ENCODE measurements at regions not wholly inside any gene's neighbourhood (a gene's known extent, or its start where the extent isn't known, plus 50 kb on each side); places are given as distances from the start of the nearest gene placed in this dataset.

DNA sequence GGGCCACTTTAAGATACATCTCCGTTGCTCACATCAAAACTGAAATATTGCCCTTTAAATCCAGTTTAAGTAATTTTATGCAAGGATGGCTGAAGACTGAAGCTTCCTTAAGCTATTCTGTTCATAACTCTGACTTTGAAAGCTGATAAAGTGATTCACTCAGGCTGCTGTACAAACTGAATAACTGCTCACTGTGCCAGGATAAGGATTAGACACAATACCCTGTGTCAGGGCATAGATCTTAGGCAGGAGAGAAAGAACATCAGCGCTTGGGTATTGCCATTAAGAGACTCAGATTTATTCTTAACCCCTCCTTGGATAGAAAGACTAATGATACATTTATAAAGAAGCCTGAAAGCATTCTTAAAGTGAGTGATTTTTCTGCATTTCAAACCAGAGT lies 614.5 kb upstream of the ZWINT start:
- no peak for DNase-seq

- no peak for DNase-seq
Measured at GRCh38 chr10:56973766-56974165, 612.7 kb upstream of the ZWINT start.

GRCh38 chr10:56943221-56943755 lies 582.2 kb upstream of the ZWINT start:
- DNase-seq: no peak

- DNase-seq: no peak
Measured at GRCh38 chr10:56934515-56934914, 573.5 kb upstream of the ZWINT start.

GRCh38 chr10:56928714-56929113 lies 567.7 kb upstream of the ZWINT start:
- no peak for DNase-seq

DNA sequence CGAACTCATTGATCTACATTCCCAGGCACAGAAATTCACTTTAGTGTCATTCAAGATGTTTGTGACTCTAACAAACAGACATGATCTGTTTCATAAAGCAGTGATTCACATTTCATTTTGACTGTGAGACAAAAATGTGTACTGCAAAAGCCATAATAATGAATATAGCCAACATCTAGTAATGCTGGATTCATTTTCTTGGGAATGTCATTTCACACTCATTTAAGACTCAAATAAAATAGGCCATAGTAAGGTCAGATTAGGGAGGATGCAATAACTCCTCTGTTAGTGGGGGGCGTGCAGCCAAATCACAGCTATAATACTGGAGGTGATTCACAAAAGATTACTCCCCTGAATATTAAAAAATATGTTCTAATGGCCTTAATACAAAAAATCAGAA lies 566.6 kb upstream of the ZWINT start:
- DNase-seq: no peak

DNA sequence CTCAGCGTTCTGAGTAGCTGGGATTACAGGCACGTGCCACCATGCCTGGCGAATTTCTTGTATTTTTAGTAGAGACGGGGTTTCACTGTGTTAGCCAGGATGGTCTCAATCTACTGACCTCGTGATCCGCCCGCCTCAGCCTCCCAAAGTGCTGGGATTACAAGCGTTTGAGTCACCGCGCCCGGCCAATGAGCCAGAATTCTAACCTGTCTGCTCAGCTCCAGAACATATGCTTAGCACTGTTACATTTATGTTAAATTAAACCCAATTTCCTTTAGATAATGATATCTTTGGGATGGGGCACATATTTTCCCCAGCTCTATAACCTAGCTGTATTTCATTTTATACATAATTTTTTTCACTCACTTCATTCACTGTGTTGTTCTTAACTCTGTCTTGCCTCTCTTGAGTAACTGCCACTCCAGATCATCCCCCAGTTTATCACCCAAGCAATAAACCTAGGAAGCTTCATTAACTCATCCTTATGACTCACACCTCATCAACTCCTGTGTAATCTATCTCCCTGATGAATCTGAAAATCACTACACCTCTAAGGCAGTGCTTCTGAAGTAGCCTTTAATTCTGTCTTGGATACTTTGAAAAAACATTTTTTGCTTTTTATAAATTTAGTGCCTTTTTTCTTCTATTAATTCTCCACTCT lies 559.7 kb upstream of the ZWINT start:
- DNase-seq: no peak

- no peak for DNase-seq
Measured at GRCh38 chr10:56912043-56912442, 551.0 kb upstream of the ZWINT start.

DNA sequence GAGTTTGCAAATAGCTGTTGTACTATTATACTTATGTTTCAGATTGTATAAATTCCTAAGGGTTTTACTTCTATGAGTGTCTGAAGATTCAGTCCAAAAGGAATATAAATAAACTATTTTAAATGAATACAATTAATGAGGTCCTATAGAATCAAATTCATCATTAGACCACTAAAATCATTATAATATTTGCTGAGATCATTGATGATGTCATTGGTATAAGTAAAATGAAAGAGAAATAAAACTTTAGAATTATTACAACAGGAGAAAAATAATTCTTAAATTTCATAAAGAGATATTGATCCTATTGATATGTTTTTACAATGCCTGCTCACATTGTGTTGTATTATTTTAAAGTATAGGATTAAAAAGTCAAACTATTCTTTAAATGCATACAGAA lies 544.0 kb upstream of the ZWINT start:
- no peak for DNase-seq

DNA sequence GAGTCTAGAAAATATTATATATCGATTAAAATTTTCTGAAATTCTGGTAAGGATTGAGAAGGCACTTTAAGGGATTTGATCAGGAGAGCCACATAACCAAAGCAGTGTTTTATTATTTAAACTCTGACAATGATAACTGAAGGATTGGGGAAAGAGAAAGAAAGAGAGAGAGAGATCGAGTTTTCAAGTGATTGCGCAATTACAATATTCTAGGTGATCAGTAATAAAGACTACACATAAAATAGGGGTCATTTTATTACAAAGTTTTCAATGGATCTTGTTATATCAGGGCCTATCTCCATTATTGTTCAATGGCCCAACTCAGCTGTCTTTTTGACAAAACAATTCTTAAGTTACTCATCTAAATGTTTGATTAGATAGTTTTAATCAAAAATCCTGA lies 541.5 kb upstream of the ZWINT start:
- DNase-seq: no peak

- no peak for DNase-seq
Measured at GRCh38 chr10:56895306-56895705, 534.2 kb upstream of the ZWINT start.

DNA sequence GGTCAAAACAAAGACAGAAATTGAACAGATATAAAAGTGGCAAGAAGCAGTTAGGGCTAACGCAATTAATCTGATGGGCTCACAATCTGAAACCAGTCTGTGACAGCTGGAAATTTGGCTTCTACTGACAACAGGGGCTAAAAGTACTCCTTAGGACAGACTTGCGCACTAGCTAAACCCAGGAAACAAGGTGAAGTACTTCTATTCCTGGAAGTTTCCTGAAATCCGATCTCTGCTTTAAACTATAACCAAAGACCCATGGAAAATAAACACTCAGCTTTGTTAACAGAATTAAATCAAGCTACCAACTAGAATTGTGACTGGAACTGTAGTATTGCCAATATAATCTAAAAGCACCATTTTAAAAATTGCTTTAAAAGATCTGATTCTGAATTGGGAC lies 520.2 kb upstream of the ZWINT start:
- no peak for DNase-seq

DNA sequence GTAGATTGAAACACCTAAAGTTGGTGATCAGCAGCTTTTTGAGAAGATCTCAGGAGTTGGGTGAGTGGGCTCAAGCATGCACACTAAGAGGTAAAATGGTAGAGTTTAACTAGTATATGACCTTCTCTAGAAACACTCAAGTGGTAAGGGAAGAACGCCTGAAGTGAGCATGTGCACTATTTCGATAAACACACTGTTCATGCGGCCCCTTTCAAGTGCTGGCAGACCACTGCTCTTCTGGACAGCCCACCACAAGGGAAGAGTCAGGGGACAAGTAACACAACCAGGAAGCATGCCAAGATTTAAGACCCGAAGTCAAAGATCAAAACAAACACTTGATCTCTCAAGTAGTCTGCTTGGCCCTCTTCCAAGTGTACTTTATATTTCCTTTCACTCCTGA lies 519.5 kb upstream of the ZWINT start:
- DNase-seq: no peak

- DNase-seq: no peak
Measured at GRCh38 chr10:56874950-56875349, 513.9 kb upstream of the ZWINT start.

GRCh38 chr10:56871160-56871668 lies 510.2 kb upstream of the ZWINT start:
- no peak for DNase-seq

- DNase-seq: no peak
Measured at GRCh38 chr10:56867236-56867635, 506.2 kb upstream of the ZWINT start.

DNA sequence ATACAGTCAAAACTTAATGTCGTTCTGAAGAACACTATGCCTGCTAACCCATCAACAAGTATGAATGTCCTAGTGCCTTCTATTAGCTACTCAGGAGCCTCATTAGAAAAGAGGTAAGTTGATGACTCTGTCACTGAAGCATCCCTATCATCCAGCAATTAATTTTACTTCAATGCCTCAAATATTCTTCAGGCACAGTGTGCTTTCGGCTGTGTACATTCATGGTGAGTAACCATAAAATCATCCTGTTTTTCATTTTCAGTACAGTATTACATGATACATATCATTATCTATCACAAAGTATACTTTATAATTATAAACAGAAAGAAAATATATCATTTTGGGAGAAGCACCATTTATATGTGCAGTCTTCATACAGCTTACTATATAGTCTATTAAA lies 495.5 kb upstream of the ZWINT start:
- DNase-seq: no peak

GRCh38 chr10:56844978-56845529 lies 484.0 kb upstream of the ZWINT start:
- no peak for DNase-seq

- DNase-seq: no peak
Measured at GRCh38 chr10:56836659-56837058, 475.6 kb upstream of the ZWINT start.

DNA sequence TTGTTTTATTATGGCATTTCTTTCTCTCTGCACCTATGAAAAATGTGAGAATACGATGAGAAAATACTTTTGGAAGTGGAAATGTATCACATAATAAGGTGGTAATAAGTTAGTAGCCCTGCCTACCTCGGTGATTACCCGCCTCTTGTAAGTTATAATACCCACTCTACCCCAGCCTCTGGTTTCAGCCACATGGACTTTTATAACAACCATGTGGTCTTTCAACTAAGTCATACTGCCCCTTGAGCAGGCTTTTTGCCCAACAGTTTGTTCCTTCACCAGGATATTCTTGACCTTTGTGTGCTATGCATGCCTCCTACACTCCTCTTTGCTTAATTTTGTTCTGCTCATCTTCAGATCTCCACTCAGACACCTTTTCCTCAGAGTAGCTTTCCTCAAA lies 470.6 kb upstream of the ZWINT start:
- DNase-seq: no peak

GRCh38 chr10:56823849-56824248 lies 462.8 kb upstream of the ZWINT start:
- DNase-seq: no peak

DNA sequence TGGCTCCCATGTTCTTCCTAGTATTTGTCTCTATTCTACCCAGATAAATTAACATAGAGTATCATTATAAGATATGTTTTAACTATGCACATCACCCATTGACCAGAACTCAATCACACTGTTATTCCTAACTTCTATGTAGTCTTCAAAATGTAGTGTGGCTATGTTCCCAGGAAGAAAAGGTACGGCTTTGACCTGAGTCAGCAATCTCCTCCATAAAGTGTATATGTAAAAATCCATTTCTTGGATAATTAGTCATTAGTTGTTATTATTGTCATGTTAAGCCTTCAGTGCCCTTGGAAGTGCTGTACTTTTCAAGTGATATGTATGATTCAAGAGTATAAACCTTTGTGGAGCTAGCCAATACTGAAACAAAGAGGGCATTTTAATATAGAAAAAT lies 444.0 kb upstream of the ZWINT start:
- no peak for DNase-seq

DNA sequence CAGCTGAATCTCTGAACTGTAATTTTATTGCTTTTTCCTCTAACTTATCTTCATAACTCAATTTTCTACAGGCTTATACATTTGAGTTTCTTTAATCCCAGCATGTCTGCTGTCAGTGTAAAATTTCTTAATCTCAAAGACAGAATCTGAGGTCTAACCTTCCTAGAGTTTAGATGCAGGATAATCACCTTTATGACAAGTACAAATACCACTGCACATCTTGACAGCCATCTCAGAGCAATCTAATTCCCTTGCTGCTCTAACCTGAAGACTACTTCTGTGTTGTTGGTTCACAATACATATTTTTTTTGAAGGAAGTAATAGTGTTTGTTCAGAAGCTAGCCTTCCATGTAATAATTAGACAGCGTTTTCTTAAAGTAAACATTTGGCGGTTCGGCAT lies 424.2 kb upstream of the ZWINT start:
- DNase-seq: no peak

GRCh38 chr10:56782503-56782902 lies 421.4 kb upstream of the ZWINT start:
- DNase-seq: no peak

DNA sequence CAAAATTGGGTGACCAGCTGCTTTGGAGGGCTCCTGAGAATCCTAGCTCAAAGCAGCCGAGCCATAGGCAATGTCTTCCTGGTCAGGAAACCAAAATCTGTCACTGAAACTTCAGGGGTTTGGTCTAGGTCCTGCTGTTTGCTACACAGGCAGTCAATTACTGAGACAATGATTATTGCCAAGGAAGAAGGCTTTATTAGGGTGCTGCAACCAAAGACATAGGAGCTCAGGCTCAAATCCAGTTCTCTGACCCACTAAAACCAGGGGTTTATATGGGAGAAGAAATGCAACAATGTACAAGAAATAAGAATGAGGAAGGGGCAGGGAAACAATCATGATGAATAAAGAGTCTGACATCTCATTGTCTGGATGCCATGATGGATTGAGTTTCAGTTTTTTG lies 410.3 kb upstream of the ZWINT start:
- DNase-seq: no peak
